OCI-LY7 (cell line): ENCODE measurements at regions not wholly inside any gene's neighbourhood (a gene's known extent, or its start where the extent isn't known, plus 50 kb on each side); places are given as distances from the start of the nearest gene placed in this dataset.

Experiments
- CTCF ChIP-seq: fragments of 200-600 bp; sonication (generic); conservative IDR thresholded peaks from 2 replicates; pipeline ENCODE4 v1.5.1; 2014; ENCODE audit warnings: mild to moderate bottlenecking, antibody characterized with exemption, low read length, moderate library complexity, mixed read lengths
- EZH2phosphoT487 ChIP-seq: fragments of 200-600 bp; sonication (generic); IDR thresholded peaks from 2 replicates; pipeline ENCODE4 v1.6.1; 2018; ENCODE audit warnings: low read depth, borderline replicate concordance, mild to moderate bottlenecking, mixed run types, antibody characterized with exemption, low read length, moderate library complexity, mixed read lengths

- TF ChIP-seq CTCF, result no peak
- TF ChIP-seq EZH2phosphoT487, result no peak
These were observed 426.0 kb downstream of the FUT8 start for GRCh38 chr14:65838565-65838964.
